NOMO-1 (cell line): ENCODE measurements at regions not wholly inside any gene's neighbourhood (a gene's known extent, or its start where the extent isn't known, plus 50 kb on each side); places are given as distances from the start of the nearest gene placed in this dataset.
"Not testable (repeated sequence)": the region's sequence is repeated elsewhere in the genome, so short reads cannot be mapped to it uniquely, and the experiment has no call there.

Source experiments
- DNase-seq, 2 experiments: peaks; one replicate each; lab custom pipeline; 2025; ENCODE audit not compliant: unreplicated experiment in 2 of 2; lab: John Stamatoyannopoulos, UW

DNA sequence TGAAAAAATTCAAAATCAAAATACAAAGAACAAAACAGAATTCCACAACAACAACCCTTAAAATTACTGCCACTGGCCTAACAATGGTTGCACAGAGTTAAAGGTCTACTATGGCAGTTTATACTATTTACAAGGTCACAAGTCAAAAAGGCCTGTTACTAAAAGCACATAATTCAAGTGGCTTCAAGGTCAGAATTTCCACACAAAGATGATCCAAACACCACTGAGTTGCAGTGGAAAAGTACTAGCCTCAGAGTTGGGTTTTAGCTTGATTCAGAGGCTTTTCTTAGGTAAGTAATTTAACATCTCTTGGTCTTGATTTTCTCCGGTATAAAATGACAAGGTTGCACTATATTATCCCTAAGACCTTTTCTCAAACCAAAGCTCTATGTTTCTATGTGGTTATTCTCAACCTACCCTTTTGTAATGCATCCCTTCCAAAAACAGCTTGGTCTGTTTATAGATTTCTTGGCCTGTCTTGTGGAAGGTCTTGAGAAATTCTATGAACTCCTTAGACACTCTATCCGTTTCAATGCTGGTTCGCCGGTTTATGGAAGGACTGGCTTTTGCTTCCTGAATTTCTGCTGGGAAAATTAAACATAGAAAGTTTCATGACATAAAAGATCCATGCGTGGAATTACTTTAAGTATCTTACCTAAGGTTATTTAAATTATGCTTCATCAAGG lies 69.5 kb downstream of the MDH2 start:
- not testable (repeated sequence) for DNase-seq

DNA sequence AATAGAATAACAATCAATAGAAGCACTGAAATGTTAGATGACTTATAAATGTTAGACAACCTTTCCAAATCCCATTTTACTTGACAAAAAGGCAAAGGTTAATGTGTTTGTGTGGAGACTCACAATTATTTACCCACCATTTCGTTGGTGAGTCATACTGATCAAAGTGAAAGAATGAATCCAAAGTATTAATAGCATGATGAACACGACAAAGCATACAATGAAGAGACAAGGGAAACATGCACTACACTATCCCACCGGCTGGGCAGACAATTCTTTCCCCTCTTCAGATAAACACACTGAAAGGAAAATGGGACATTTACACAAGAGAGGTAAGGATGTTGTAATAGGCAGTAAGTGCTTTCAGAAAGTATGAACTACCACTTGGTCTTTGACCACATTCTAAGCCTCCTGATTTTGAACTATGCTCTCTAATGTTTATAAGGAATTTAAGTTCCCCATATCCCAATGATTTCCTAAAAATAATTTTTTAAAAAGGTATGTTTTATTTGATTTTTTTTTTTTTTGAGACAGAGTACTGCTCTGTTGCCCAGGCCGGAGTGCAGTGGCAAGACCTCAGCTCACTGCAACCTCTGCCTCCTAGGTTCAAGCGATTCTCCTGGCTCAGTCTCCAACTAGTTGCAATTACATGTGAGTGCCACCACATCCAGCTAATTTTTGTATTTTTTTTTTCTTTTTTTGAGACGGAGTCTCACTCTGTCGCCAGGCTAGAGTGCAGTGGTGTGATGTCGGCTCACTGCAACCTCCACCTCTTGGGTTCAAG lies 70.5 kb downstream of the MDH2 start:
- not testable (repeated sequence) for DNase-seq

DNA sequence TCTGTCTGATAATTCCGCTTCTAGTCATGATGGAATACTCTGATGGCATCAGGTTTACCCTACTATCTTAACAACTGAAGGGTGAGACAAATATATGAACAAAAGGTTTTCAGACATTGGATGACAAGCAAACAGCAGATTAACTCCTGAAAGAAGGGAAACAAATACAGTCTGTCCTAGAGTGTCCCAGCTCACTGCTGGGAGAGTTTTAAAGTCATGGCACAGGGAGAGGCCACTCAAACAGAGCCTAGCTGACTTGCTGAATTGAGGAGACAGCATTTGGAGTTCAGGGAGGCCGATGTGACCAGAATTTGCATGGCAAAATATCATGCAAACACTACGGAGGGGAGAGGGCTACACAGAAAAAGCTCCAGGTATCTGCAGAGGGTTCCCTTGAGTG lies 73.1 kb downstream of the MDH2 start:
- no peak for DNase-seq

DNA sequence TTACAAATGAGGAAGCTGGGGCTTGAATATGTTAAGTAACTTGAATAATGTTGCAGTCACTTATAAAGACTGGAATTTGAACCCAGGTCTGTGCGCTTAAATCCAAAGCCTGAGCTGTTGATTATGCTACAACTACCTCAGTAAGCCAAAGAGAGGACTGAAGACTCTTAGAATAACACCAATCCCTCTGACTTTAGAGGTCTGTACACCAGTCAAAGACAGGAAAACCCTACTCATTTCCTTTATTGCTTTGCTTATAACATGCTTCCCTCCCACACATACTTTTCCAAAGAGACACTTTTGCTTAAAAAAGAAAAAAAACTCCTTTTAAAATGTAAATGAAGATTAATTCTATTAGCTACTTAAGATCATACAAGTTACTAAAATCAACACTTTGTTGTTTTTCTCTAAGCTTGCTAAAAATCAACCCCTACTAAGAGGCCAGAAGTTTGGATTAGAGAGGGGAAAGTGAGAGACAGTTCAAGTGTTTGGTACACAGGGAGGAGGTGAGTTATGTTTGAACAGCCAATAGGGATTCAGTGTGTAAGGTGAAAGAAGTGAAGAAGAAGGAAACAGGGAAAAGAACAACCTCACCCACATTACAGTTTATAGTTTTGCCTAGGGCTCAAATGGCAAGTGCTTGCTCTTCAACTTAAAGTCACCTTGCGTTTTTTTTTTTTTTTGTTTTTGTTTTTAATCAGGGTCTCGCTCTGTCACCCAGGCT lies 74.8 kb downstream of the MDH2 start:
- DNase-seq = peak in 1 of 2 experiments; percentile 29

DNA sequence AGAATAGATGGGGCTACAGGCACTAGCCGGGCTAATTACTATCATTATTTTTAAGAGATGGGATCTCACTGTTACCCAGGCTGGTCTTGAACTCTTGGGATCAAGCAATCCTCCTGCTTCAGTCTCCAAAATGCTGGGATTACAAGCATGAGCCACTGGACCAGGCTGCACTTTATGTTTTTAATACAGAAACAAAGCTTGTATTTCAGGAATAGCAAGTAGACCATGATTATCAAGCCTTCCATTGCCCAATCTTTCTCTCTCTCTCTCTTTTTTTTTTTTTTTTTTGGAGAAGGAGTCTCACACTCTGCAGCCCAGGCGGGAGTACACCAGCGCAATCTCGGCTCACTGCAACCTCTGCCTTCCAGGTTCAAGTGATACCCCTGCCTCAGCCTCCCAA lies 75.4 kb downstream of the MDH2 start:
- no peak for DNase-seq

DNA sequence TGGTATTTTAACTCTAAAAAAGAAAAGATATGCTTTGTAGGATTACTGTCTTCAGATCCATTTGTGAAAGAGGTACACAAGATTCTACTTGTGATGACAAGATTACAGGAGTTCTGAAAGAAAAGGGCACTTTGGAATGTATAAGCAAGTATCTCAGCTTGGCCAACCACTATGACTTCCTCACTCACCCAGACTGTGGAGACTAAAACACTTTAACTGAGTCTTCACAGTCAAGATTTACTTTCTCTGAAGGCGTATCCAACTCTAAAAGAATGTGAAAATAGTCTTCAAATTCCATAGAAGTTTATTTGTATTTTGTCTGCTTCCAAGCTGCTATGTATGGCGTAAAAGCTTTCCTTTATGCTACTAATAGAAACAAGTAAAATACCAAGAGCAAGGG lies 76.1 kb upstream of the SRRM3 start:
- no peak for DNase-seq

DNA sequence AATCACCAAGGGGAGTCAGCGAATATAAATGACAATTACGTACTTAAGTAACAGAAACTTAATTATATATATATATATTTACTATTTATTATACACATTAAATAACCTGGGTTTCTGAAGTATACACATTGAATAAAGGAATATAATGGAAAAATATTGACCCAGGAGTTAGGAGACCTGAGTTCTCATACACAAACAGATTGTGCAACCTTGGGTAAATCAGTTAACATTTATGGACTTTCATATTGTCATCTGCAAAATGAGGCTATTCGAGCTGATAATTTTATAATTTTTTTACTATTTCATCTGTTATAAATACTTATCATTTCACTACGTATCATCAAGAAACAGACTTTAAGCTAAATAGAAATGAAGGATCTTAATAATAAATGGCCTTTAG lies 75.1 kb upstream of the SRRM3 start:
- DNase-seq = no peak

DNA sequence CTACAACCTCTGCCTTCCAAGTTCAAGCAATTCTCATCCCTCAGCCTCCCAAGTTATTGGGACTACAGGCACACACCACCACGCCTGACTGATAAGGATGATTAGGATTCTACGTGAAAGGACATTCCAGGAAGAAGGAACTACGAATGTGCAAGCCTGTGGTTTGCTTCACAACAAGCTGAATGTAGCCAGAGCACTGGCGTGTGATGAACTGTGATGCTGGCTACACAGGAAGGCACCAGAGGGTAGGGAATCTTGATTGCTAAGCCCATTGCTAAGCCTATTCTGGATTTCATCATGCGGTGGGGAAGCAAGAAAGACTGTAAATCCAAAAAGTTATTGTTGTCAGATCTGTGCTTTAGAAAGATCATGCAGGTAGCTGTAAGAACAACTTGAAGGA lies 72.3 kb upstream of the SRRM3 start:
- no peak for DNase-seq

DNA sequence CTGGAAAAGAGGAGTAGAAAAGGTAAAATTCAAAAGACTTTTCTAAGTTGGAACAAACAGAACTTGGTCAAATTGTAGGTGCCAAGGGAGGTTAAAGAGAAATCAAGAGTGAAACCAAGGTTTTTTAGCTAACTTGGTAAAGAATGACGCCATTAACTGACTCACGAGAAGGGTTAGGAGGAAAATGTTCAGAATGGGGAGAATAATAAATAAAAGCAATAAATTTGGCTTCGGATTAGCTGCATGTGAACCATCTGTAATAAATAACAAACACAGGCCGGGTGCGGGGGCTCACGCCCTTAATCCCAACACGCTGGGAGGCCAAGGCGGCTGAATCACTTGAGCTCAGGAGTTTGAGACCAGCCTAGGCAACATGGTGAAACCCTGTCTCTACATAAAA lies 71.9 kb upstream of the SRRM3 start:
- no peak for DNase-seq

DNA sequence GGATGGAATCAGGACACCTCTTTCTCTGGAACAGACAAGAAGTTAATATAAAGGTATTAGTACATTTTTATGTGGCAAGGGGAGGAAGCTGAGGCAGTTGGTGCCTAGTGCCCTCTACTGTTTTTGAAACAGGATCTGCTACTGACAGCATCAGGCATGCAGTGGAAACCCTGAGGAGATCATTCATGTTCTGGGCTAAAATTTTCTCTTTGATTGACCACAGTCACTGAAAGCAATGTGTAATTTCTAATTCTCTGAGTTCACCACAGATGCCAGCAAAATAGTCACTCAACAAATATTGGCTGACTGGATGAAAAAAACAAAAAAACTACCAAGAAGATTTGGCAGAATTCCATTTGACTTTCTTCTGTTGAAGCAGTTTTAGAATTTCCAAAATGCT lies 71.0 kb upstream of the SRRM3 start:
- DNase-seq = peak; percentile 10 to 70

DNA sequence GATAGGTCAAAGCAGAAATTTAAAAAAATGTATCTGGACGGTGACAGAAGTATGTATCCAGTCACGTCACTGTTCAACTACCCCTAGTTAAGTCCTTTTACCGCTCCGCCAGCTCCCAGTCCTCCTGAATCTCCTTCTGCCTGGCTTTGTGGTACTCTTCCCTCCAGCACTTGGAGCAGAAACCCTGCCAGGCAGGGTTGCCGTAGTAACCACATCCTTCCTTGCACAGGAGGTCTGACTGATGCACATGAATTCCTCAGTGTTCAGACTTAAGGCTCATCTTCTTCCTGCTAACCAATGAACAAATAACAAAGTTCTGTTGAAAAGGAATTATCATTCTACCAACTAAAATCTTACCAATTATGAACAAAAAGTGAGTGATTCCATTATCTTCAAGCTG lies 69.8 kb upstream of the SRRM3 start:
- not testable (repeated sequence) for DNase-seq

DNA sequence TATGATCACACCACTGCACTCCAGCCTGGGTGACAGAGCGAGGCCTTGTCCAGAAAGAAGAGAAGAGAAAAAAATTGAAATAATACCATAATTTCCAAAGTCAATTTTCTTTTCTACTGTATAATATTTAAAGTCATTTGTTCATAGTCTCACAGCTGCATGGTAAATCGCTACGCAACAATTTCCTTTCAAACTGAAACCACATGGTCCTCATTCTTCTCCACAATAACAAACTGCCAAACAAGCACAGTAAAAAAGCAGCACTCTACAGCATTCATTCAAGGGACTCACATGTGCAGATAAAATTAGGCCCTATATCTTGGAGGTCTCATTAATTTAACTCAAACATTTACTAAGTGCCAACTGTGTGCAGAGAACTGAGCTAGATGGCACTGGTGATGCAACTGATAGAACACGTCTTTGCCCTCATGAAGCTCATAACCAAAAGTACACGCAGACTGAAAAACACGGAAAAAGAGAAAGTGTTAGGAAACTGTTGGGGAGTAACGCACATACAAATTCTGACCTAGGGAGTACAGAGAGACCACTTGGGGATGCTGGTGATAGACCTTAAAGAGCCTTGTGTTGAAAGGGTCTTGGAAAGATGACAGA lies 68.4 kb upstream of the SRRM3 start:
- peak; percentile 58 to 92 for DNase-seq

DNA sequence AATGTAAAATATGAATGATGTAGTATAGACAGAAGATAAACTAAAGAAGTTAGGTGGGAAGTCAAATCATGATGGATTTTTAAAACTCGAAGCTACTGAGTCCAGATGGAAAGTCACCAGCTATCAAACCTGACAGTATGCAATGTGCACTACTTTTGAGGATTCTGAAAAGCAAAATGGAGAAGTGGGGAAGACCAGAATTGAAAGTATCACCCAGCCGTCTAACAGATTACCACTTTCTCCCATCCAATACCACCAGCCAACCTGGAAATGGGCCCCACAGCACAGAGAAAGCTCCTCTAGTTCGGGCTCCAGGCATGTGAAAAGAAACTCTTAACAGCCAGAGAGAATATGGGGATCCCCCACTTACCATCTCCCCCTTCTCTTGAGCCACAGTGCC lies 67.9 kb upstream of the SRRM3 start:
- DNase-seq = peak; percentile 47 to 92

DNA sequence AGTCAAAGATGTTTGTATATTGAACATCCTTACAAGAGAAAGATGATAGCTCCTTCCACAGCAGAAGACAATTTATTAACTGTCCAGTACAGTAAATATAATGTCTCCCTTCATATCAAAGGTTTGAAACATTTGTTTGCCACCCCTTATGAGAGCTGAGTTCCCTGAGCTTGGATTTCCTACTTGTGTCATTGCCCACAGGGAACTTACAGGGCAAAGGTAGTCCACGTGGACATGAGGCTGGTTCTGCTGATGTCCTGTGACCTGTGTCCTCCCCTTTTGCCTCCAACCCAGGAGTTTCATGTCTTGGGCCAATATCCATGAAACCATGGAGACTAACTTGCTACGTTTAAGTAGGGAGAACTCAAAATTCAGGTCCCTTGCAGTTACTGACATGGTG lies 66.4 kb upstream of the SRRM3 start:
- DNase-seq = not testable (repeated sequence)

DNA sequence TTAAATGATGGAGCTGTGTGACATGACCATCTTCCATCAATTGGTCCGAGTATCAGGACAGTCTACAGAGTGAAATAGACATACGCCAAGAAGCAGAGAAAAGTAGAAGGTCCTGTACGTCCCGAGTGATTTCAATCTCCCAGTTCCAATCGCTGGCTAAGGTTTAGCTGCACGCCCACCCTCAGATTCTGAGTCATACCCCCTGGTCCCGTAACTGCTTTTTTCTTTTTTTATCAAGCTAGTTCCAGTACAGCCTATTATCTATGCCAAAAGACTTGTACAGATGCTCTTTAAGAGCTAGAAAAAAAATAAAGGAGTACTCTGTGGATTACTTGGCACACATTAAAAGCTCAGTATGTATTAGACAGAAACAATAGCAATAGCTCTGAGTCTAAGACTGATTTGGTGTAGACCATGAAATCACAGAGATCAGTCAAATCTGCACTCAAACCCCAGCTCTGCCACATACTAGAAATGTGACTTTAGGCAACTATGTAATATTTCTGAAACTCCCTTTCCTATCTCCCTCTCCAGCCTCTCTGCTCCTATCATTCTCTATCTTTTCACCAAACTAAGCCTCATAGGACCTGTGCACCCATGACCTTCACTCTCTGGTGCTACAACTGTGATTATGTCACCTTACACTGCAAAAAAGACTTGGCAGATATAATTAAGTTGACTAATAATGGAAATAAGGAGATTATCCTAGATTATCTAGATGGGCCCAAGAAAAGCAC lies 63.0 kb upstream of the SRRM3 start:
- not testable (repeated sequence) for DNase-seq

DNA sequence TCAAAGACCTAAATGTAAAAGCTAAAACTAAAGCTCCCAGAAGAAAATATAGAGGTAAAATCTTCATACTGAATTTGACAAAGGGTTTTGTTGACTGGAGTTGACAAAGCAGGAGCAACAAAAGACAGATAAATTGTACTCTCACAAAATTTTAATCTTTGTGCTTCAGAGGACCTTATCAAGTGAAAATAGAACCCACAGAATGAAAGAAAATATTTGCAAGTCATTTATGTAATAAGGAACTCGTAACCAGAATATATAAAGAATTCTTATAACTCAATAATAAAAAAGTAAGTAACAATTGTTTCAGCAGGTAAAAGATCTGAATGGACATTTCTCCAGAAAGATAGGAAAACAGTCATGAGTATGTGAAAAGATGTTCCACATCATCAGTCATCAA lies 62.0 kb upstream of the SRRM3 start:
- DNase-seq = no peak

DNA sequence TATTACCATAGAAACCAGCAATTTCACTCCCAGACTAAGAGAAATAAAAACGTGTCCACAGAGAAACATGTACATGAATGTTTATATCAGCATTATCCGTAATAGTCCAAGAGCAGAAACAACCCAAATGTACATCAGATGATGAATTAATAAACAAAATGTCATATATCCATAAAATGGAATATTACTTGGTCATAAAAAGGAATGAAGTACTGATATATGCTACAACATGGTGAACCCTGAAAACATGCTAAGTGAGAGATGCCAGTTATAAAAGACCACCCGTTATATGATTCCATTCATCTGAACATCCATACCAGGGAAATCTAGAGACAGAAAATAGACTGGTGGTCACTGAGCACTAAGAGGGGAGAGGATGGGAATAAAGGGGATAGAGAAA lies 61.4 kb upstream of the SRRM3 start:
- DNase-seq = not testable (repeated sequence)

DNA sequence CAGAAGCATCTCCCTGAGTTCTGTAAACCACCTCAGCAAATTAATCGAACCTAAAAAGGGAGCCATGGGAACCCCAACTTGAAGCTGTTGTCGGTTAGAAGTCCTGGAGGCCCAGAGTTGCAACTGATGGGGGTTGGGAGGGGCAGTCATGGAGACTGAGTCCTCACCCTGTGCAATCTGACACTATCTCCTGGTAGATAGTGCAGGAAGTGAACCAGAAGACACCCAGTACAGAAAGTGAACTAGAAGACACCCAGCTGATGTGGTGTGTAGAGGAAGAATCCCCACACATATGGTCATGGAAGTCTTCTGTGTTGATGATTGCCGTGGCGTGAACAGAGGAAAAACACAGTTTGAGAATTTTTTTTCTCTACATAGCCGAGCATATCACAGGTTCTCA lies 58.8 kb upstream of the SRRM3 start:
- no peak for DNase-seq

DNA sequence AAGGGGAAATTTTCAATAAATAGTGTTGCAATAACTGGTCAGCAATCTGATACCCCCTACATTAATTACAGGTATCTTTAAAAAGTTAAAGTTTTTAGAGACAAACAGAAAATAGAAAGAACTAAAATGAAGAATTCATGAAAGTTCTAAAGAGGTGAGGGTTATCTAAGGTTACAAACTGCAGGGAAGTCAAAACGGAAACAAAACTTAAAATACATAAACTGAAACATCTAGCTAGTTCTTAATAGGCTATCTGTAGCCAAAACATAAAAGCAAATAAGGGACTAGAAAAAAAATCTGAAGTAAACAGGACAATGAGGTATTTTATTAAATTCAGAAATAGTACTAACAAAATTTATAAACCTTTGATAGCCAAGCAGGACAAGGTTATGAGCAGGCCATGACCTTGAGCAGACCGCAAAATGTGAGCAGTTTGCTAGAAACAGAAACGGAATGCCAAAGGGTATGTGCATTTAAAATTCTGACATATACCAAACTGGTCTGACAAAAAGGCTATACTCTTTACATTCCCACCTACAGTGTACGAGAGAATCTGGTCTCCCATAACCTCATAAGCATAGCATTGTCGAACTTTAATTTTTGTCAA lies 56.9 kb upstream of the SRRM3 start:
- peak in 1 of 2 experiments; percentile 65 for DNase-seq

DNA sequence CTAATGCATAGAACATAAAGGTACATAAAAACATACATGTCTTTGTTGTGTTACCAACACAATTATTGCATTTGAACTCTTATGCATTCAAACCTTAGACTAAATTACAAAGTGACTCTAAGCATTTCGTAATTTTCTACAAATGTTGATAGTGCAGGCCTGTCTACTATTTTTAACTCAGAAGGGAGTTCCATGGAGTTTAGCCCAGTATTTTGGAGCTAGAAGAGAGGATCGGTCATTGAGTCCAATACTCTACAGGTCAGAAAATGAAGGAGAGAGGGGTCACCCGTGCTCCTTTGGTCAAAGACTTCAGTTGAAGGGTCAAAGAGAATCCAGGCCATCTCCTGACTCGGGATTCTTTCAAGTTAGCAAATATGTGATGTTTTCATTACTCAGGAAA lies 55.3 kb upstream of the SRRM3 start:
- DNase-seq = no peak
